Erythroblast (primary cell): ENCODE measurements at regions not wholly inside any gene's neighbourhood (a gene's known extent, or its start where the extent isn't known, plus 50 kb on each side); places are given as distances from the start of the nearest gene placed in this dataset.

Experiments used
- GATA1 ChIP-seq: IDR thresholded peaks from 2 replicates; pipeline ENCODE4 v1.6.1; 2011; ENCODE audit warnings: low read depth, mild to moderate bottlenecking, control low read depth, low read length, moderate library complexity
- POLR2A ChIP-seq: IDR thresholded peaks from 2 replicates; pipeline ENCODE4 v1.6.1; 2011; ENCODE audit warnings: mild to moderate bottlenecking, low read length

DNA sequence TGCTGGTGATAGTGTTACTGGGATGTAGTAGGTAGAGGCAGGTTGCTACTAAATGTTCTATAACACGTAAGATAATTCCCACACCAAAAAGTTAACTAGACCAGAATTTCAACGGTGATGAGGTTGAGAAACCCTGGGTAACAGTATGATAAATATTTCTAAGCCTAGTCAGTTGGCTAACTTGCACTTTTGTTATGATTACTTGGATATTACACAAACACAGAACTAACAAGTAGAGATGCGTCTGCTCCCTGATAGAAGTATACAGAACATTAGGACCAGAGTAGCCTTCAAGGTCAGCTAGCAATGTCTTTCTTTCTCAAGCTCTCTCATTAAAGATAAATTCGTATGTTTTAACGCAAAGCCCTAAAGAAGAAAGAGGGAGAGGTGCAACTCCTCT is 86.2 kb upstream of the FZD8 start:
- TF ChIP-seq POLR2A: no peak
- TF ChIP-seq GATA1: no peak
